Renal cortical epithelial cell (primary cell): ENCODE measurements at regions not wholly inside any gene's neighbourhood (a gene's known extent, or its start where the extent isn't known, plus 50 kb on each side); places are given as distances from the start of the nearest gene placed in this dataset.

ENCODE experiments used
- DNase-seq: peaks from one replicate; pipeline ENCODE4 v3.0.0-alpha.2; 2011; ENCODE audit warnings: low read depth

- no peak for DNase-seq
These were observed 171.8 kb upstream of the GPR26 start for GRCh38 chr10:123494301-123494808.

- DNase-seq = no peak
These were observed 169.8 kb upstream of the GPR26 start for GRCh38 chr10:123496375-123496774.

- no peak for DNase-seq
These were observed 169.0 kb upstream of the GPR26 start for GRCh38 chr10:123496996-123497660.

DNA sequence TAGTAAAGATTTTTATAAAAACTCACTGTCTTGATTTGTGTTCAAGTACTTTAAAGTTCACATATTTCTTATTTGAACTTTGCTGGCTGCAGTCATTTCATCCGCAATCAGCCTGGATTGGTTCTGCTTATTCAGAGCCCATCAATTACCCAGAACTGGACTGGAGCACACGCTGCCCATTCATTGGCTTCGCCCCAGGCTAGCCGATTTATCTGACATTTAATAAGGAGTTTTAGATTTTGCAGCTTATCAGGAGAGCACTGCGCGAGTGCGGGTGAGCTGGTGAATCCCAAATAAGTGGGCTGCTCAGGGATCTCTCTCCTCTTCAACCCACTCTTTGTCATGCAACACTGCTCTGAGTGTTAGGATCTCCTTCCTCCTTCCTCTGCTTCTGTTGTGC, 166.0 kb upstream of the GPR26 start:
- no peak for DNase-seq

DNA sequence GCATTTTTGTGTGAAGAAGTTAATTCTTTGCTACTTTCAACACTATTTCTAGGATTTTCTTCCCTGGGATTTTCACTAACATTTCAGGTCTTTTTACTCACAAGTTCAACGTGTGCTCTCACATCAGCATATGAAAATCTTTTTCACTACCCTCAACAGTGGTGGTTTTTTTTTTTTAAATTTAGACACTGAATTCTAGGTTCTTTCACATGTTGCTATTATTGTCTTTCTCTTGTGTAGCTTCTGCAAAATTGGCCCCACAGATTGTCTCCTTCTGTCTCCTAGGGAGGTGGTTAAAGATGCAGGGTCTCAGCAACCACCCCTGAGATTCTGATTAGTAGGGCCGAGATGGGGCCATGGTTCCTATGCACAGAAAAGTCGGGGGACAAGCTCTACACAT, 165.0 kb upstream of the GPR26 start:
- DNase-seq = no peak

- no peak for DNase-seq
These were observed 163.2 kb upstream of the GPR26 start for GRCh38 chr10:123502983-123503382.

DNA sequence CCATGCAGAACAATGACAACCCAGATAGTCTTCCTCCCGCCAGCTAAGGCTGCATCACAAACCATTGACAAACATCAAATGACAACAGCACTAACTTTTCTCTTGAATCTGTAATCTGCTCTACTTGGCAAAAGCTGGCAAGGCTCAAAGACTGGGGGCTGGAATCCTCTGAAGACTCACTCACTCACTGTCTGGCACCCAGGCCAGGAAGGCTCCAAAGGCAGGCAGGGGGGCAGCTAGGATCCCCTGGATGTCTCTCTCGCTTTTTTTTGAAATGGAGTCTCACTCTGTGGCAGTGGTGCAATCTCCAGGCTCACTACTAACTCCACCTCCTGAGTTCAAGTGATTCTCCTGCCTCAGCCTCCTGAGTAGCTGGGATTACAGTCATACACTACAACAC, 159.7 kb upstream of the GPR26 start:
- no peak for DNase-seq

GRCh38 chr10:123507298-123507697, 158.9 kb upstream of the GPR26 start:
- no peak for DNase-seq

DNA sequence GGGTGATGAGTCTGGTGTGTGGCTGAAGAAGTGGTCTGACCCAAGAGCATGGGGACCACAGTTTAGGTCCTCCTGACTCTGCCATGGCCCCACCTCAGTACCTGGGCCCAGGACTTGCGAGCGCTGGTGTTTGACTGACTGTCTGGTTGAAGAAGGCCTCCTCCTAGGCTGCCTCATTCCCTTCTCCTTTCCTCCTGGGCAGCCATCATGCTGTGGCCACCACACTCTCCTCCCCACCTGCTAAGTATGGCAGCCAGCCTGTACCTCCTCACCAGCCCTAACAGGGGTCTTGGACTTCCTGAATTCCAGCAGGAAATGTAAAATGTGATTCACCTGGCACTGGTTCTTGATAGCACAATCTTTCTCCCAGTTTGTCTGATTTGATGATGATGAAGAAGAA, 156.8 kb upstream of the GPR26 start:
- DNase-seq = no peak

- DNase-seq = no peak
These were observed 153.0 kb upstream of the GPR26 start for GRCh38 chr10:123512901-123513775.

GRCh38 chr10:123513870-123514269, 152.3 kb upstream of the GPR26 start:
- no peak for DNase-seq

- no peak for DNase-seq
These were observed 151.2 kb upstream of the GPR26 start for GRCh38 chr10:123514996-123515395.

DNA sequence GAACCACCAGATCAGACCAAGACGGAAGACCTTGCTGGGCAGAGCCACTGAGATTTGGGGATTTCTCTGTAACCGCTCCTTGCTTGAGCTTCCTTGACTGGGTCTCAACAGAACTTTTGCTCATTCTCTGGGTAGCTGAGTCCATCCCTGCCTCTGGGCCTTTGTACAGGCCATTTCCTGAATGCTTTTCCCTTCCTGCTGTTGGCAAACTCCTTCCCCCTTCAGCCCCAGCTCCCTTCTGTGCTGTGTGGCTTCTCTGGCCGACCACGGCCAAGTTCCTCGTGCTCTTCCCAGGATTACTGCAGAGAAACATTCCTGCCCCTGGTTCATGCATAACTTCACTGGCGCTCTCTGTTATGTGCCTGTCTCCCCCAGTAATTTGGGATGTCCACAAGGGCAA, 150.5 kb upstream of the GPR26 start:
- DNase-seq = no peak

- no peak for DNase-seq
These were observed 149.9 kb upstream of the GPR26 start for GRCh38 chr10:123516291-123516690.

DNA sequence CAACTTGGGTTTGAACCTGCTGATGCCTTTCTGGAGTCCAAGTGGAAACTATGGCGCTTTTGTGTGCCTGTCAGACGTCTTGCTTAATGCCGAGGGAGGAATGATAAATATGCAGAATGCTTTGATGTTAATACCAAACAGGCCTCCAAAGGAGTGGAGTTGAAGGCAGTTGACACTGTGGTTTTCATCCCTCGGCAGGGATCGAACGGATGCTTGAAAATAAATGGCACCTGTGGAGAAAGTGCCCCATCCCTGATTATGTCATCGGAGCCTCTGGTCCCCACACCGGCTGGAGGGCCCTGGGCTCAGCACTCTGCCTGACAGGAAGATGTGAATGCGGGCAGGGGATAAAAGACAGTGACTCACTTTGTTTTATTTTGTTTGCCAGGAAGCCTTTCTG, 148.7 kb upstream of the GPR26 start:
- DNase-seq = no peak

DNA sequence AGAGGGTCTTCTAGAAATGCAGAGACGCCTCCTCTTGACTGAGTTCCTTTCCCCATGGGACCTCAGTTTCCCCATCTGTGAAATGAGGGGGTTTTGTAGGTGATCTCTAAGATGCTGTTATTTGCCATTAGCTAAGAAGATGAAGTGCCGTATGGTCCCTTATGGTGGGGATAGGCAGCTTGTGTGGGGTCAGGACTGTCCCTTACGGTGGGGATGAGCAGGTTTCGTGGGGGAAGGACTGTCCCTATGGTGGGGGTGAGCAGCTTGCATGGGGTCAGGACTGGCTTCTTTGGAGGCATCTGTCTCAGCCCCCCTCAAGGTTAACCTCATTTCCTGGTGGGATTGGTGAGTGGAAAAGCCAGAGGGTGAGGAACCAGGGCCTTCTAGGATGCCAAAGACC, 148.3 kb upstream of the GPR26 start:
- no peak for DNase-seq

- DNase-seq = no peak
These were observed 147.4 kb upstream of the GPR26 start for GRCh38 chr10:123518765-123519164.

- no peak for DNase-seq
These were observed 146.3 kb upstream of the GPR26 start for GRCh38 chr10:123519861-123520260.

GRCh38 chr10:123521076-123521475, 145.1 kb upstream of the GPR26 start:
- DNase-seq = no peak

GRCh38 chr10:123521556-123521955, 144.6 kb upstream of the GPR26 start:
- DNase-seq = no peak

GRCh38 chr10:123522702-123523312, 143.3 kb upstream of the GPR26 start:
- no peak for DNase-seq

DNA sequence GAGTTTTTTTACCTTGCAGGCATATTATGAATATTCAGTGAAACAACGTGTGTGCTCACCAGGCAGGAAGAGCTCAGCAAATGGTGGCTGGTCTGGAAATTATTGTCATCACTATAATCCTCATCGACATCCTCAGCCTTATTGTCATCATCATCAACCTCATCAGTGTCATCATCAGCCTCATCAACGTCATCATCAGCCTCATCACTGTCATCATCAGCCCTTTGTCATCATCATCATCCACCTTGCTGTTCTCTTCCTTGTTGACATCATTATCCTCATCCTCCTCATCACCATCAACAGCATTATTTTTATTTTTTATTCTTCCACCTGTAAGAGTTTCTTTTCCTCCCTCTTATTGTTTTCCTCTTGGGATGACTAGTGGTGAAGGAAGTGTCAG, 142.3 kb upstream of the GPR26 start:
- DNase-seq = no peak
